ENCODE measurements at regions not wholly inside any gene's neighbourhood (a gene's known extent, or its start where the extent isn't known, plus 50 kb on each side); places are given as distances from the start of the nearest gene placed in this dataset.
"Not testable (repeated sequence)": the region's sequence is repeated elsewhere in the genome, so short reads cannot be mapped to it uniquely, and the experiment has no call there.

DNA sequence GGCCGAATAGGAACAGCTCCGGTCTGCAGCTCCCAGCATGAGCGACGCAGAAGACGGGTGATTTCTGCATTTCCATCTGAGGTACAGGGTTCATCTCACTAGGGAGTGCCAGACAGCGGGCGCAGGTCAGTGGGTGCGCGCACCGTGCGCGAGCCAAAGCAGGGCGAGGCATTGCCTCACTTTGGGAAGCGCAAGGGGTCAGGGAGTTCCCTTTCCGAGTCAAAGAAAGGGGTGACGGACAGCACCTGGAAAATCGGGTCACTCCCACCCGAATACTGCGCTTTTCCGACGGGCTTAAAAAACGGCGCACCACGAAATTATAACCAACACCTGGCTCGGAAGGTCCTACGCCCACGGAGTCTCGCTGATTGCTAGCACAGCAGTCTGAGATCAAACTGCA lies 386.8 kb upstream of the SPHKAP start:
- WGBS = 91% methylated on average over 28 of the region's 28 CpGs
- not testable (repeated sequence) for H3K9me3 ChIP-seq (ENCODE audit: control insufficient read depth in 4 of 4, low read length in 3 of 4); H3K27me3 ChIP-seq (ENCODE audit: control insufficient read depth in 4 of 4, insufficient read depth in 4 of 4, low read length in 3 of 4)

DNA sequence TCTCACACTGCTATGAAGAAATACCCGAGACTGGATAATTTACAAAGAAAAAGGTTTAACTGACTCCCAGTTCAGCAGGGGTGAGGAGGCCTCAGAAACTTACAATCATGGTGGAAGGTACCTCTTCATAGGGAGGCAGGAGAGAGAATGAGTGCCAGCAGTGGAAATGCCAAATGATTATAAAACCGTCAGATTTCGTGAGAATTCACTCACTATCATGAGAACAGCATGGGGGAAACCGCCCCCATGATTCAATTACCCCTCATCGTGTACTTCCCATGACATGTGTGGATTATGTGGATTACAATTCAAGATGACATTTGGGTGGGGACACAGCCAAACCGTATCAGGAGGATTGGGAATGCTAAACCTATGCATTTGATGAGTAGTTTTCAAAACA lies 380.3 kb upstream of the SPHKAP start:
- H3K27ac ChIP-seq (ENCODE audit: low read depth in 1 of 2, low read length in 2 of 2) = no peak overlapping the region
- 74% methylated on average over 6 of the region's 6 CpGs for WGBS
- no peaks in the 10 kb centered on the region for H3K4me1 ChIP-seq (ENCODE audit: control insufficient read depth in 4 of 4, insufficient read depth in 4 of 4, low read length in 3 of 4)
- H3K27me3 ChIP-seq (ENCODE audit: control insufficient read depth in 4 of 4, insufficient read depth in 4 of 4, low read length in 3 of 4) = no peaks in the 10 kb centered on the region
- H3K4me3 ChIP-seq (ENCODE audit: low read depth in 1 of 3, low read length in 3 of 3) = no peak overlapping the region
- no peak for DNase-seq (ENCODE audit: low spot score)
- TF ChIP-seq GABPA (IDR thresholded peaks at IDR 0.05 in 1 of 2, conservative IDR thresholded peaks at IDR 0.05 in 1 of 2) = no peak
- TF ChIP-seq, protein P1, sequence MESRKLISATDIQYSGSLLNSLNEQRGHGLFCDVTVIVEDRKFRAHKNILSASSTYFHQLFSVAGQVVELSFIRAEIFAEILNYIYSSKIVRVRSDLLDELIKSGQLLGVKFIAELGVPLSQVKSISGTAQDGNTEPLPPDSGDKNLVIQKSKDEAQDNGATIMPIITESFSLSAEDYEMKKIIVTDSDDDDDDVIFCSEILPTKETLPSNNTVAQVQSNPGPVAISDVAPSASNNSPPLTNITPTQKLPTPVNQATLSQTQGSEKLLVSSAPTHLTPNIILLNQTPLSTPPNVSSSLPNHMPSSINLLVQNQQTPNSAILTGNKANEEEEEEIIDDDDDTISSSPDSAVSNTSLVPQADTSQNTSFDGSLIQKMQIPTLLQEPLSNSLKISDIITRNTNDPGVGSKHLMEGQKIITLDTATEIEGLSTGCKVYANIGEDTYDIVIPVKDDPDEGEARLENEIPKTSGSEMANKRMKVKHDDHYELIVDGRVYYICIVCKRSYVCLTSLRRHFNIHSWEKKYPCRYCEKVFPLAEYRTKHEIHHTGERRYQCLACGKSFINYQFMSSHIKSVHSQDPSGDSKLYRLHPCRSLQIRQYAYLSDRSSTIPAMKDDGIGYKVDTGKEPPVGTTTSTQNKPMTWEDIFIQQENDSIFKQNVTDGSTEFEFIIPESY (IDR thresholded peaks at IDR 0.05) = no peak
- TF ChIP-seq YY1 (IDR thresholded peaks at IDR 0.05) = no peak
- TF ChIP-seq FOXA2 (IDR thresholded peaks at IDR 0.05) = no peak
- no peak for TF ChIP-seq FOXA1 (IDR thresholded peaks at IDR 0.05)
- no peak for TF ChIP-seq SP1 (IDR thresholded peaks at IDR 0.05)
- no peak for TF ChIP-seq HNF4G (IDR thresholded peaks at IDR 0.05)
- TF ChIP-seq, protein P2, sequence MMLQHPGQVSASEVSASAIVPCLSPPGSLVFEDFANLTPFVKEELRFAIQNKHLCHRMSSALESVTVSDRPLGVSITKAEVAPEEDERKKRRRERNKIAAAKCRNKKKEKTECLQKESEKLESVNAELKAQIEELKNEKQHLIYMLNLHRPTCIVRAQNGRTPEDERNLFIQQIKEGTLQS (IDR thresholded peaks at IDR 0.05) = no peak
- no peak for TF ChIP-seq RXRA (IDR thresholded peaks at IDR 0.05)
- no peak for TF ChIP-seq RAD21 (IDR thresholded peaks at IDR 0.05)
- no peak for TF ChIP-seq EGR1 (IDR thresholded peaks at IDR 0.05; ENCODE audit: low read depth in 2 of 2)
- TF ChIP-seq NR2F2 (IDR thresholded peaks at IDR 0.05) = no peak
- TF ChIP-seq, protein P3, sequence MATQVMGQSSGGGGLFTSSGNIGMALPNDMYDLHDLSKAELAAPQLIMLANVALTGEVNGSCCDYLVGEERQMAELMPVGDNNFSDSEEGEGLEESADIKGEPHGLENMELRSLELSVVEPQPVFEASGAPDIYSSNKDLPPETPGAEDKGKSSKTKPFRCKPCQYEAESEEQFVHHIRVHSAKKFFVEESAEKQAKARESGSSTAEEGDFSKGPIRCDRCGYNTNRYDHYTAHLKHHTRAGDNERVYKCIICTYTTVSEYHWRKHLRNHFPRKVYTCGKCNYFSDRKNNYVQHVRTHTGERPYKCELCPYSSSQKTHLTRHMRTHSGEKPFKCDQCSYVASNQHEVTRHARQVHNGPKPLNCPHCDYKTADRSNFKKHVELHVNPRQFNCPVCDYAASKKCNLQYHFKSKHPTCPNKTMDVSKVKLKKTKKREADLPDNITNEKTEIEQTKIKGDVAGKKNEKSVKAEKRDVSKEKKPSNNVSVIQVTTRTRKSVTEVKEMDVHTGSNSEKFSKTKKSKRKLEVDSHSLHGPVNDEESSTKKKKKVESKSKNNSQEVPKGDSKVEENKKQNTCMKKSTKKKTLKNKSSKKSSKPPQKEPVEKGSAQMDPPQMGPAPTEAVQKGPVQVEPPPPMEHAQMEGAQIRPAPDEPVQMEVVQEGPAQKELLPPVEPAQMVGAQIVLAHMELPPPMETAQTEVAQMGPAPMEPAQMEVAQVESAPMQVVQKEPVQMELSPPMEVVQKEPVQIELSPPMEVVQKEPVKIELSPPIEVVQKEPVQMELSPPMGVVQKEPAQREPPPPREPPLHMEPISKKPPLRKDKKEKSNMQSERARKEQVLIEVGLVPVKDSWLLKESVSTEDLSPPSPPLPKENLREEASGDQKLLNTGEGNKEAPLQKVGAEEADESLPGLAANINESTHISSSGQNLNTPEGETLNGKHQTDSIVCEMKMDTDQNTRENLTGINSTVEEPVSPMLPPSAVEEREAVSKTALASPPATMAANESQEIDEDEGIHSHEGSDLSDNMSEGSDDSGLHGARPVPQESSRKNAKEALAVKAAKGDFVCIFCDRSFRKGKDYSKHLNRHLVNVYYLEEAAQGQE (IDR thresholded peaks at IDR 0.05) = no peak
- TF ChIP-seq, protein P4, sequence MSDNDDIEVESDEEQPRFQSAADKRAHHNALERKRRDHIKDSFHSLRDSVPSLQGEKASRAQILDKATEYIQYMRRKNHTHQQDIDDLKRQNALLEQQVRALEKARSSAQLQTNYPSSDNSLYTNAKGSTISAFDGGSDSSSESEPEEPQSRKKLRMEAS (IDR thresholded peaks at IDR 0.05) = no peak
- no peak for TF ChIP-seq TAF1 (conservative IDR thresholded peaks at IDR 0.05)
- TF ChIP-seq JUND (IDR thresholded peaks at IDR 0.05) = no peak
- TF ChIP-seq HNF4A (conservative IDR thresholded peaks at IDR 0.05) = no peak
- TF ChIP-seq, protein P5, sequence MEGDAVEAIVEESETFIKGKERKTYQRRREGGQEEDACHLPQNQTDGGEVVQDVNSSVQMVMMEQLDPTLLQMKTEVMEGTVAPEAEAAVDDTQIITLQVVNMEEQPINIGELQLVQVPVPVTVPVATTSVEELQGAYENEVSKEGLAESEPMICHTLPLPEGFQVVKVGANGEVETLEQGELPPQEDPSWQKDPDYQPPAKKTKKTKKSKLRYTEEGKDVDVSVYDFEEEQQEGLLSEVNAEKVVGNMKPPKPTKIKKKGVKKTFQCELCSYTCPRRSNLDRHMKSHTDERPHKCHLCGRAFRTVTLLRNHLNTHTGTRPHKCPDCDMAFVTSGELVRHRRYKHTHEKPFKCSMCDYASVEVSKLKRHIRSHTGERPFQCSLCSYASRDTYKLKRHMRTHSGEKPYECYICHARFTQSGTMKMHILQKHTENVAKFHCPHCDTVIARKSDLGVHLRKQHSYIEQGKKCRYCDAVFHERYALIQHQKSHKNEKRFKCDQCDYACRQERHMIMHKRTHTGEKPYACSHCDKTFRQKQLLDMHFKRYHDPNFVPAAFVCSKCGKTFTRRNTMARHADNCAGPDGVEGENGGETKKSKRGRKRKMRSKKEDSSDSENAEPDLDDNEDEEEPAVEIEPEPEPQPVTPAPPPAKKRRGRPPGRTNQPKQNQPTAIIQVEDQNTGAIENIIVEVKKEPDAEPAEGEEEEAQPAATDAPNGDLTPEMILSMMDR (IDR thresholded peaks at IDR 0.05; ENCODE audit: low read depth, low read length, missing input control) = no peak
- no peaks in the 10 kb centered on the region for H3K9me3 ChIP-seq (ENCODE audit: control insufficient read depth in 4 of 4, low read length in 3 of 4)
- H3K36me3 ChIP-seq (ENCODE audit: control insufficient read depth in 4 of 4, insufficient read depth in 3 of 4, low read depth in 1 of 4, low read length in 3 of 4) = no peaks in the 10 kb centered on the region
- H3K9ac ChIP-seq (ENCODE audit: low read depth in 1 of 2, low read length in 2 of 2) = no peak overlapping the region

More for the DNA sequence above, 386.8 kb upstream of the SPHKAP start:
- not testable (repeated sequence) for H3K9ac ChIP-seq (ENCODE audit: low read depth in 1 of 2, low read length in 2 of 2); H3K27ac ChIP-seq (ENCODE audit: low read depth in 1 of 2, low read length in 2 of 2); H3K4me3 ChIP-seq (ENCODE audit: low read depth in 1 of 3, low read length in 3 of 3); H3K36me3 ChIP-seq (ENCODE audit: control insufficient read depth in 4 of 4, insufficient read depth in 3 of 4, low read depth in 1 of 4, low read length in 3 of 4); DNase-seq (ENCODE audit: low spot score); H3K4me1 ChIP-seq (ENCODE audit: control insufficient read depth in 4 of 4, insufficient read depth in 4 of 4, low read length in 3 of 4)

All from liver (tissue), 8 donors.